ENCODE measurements at regions not wholly inside any gene's neighbourhood (a gene's known extent, or its start where the extent isn't known, plus 50 kb on each side); places are given as distances from the start of the nearest gene placed in this dataset.

- TF ChIP-seq MXI1 (conservative IDR thresholded peaks at IDR 0.05; ENCODE audit: poor library complexity, severe bottlenecking) (no peak), EZH2 (IDR thresholded peaks at IDR 0.05; ENCODE audit: borderline replicate concordance, insufficient read depth, low read length, poor library complexity, severe bottlenecking) (no peak), EP300 (conservative IDR thresholded peaks at IDR 0.05; ENCODE audit: poor library complexity, severe bottlenecking) (no peak)
- no peak overlapping the region for H2AFZ ChIP-seq (ENCODE audit: low read depth, low read length)
Measured at GRCh38 chr1:59046730-59047157, 250.2 kb upstream of the FGGY start.

GRCh38 chr1:59051007-59051406, 245.9 kb upstream of the FGGY start:
- no peak for TF ChIP-seq EZH2 (IDR thresholded peaks at IDR 0.05; ENCODE audit: borderline replicate concordance, insufficient read depth, low read length, poor library complexity, severe bottlenecking)
- no peak for TF ChIP-seq RAD21 (conservative IDR thresholded peaks at IDR 0.05)
- Histone ChIP-seq H3K4me2 (ENCODE audit: low read length) (no peak overlapping the region), H3K27me3 (ENCODE audit: insufficient read depth, low read depth, low read length) (no peaks in the 10 kb centered on the region), H3K27ac (ENCODE audit: low read length) (no peak overlapping the region), H4K20me1 (ENCODE audit: insufficient read depth) (no peaks in the 10 kb centered on the region), H3K9me2 (ENCODE audit: insufficient read depth, low read length) (no peaks in the 10 kb centered on the region), H3K9ac (ENCODE audit: low read length) (no peak overlapping the region), H3K9me3 (ENCODE audit: low read length) (no peaks in the 10 kb centered on the region), H3K36me3 (ENCODE audit: insufficient read depth, low read length) (no peaks in the 10 kb centered on the region), H3K79me2 (replicated peaks; ENCODE audit: insufficient read depth, low read length) (no peaks in the 10 kb centered on the region), H3F3A (ENCODE audit: insufficient read depth, low read length, poor library complexity, severe bottlenecking) (no peaks in the 10 kb centered on the region), H2AFZ (ENCODE audit: low read depth, low read length) (no peak overlapping the region), H3K4me3 (ENCODE audit: low read length) (no peak overlapping the region)

More at GRCh38 chr1:59046730-59047157, 250.2 kb upstream of the FGGY start:
- H3K4me3 ChIP-seq (ENCODE audit: low read length), result no peak overlapping the region
- no peaks in the 10 kb centered on the region for H3K9me2 ChIP-seq (ENCODE audit: insufficient read depth, low read length)
- no peak overlapping the region for H3K9ac ChIP-seq (ENCODE audit: low read length)
- H3K36me3 ChIP-seq (ENCODE audit: insufficient read depth, low read length), result no peaks in the 10 kb centered on the region
- H3K9me3 ChIP-seq (ENCODE audit: low read length), result no peaks in the 10 kb centered on the region
- H3F3A ChIP-seq (ENCODE audit: insufficient read depth, low read length, poor library complexity, severe bottlenecking), result no peaks in the 10 kb centered on the region
- no peaks in the 10 kb centered on the region for H3K79me2 ChIP-seq (replicated peaks; ENCODE audit: insufficient read depth, low read length)
- no peaks in the 10 kb centered on the region for H4K20me1 ChIP-seq (ENCODE audit: insufficient read depth)
- no peaks in the 10 kb centered on the region for H3K27me3 ChIP-seq (ENCODE audit: insufficient read depth, low read depth, low read length)
- H3K27ac ChIP-seq (ENCODE audit: low read length), result no peak overlapping the region
- no peak overlapping the region for H3K4me2 ChIP-seq (ENCODE audit: low read length)

GRCh38 chr1:59052166-59052590, 244.7 kb upstream of the FGGY start:
- Histone ChIP-seq H2AFZ (ENCODE audit: low read depth, low read length) (no peak overlapping the region), H3F3A (ENCODE audit: insufficient read depth, low read length, poor library complexity, severe bottlenecking) (no peaks in the 10 kb centered on the region), H3K9me2 (ENCODE audit: insufficient read depth, low read length) (no peaks in the 10 kb centered on the region)

More at GRCh38 chr1:59052166-59052590, 244.7 kb upstream of the FGGY start:
- Histone ChIP-seq H3K27me3 (ENCODE audit: insufficient read depth, low read depth, low read length) (no peaks in the 10 kb centered on the region), H3K9me3 (ENCODE audit: low read length) (no peaks in the 10 kb centered on the region), H3K36me3 (ENCODE audit: insufficient read depth, low read length) (no peaks in the 10 kb centered on the region), H4K20me1 (ENCODE audit: insufficient read depth) (no peaks in the 10 kb centered on the region), H3K79me2 (replicated peaks; ENCODE audit: insufficient read depth, low read length) (no peaks in the 10 kb centered on the region), H3K4me2 (ENCODE audit: low read length) (no peak overlapping the region), H3K4me3 (ENCODE audit: low read length) (no peak overlapping the region), H3K27ac (ENCODE audit: low read length) (no peak overlapping the region), H3K9ac (ENCODE audit: low read length) (no peak overlapping the region)
- no peak for TF ChIP-seq EP300 (conservative IDR thresholded peaks at IDR 0.05; ENCODE audit: poor library complexity, severe bottlenecking)
- no peak for TF ChIP-seq EZH2 (IDR thresholded peaks at IDR 0.05; ENCODE audit: borderline replicate concordance, insufficient read depth, low read length, poor library complexity, severe bottlenecking)
- no peak for TF ChIP-seq RAD21 (conservative IDR thresholded peaks at IDR 0.05)
- TF ChIP-seq REST (IDR thresholded peaks at IDR 0.05; ENCODE audit: borderline replicate concordance), result no peak
- TF ChIP-seq MXI1 (conservative IDR thresholded peaks at IDR 0.05; ENCODE audit: poor library complexity, severe bottlenecking), result no peak
- TF ChIP-seq TAF1 (IDR thresholded peaks at IDR 0.05; ENCODE audit: low read depth), result no peak
- no peak for TF ChIP-seq SMC3 (conservative IDR thresholded peaks at IDR 0.05; ENCODE audit: poor library complexity)
- TF ChIP-seq POLR2AphosphoS5 (IDR thresholded peaks at IDR 0.05), result no peak
